Left ventricle myocardium inferior (tissue), 1 donor: ENCODE measurements at regions not wholly inside any gene's neighbourhood (a gene's known extent, or its start where the extent isn't known, plus 50 kb on each side); places are given as distances from the start of the nearest gene placed in this dataset.

Experiments
- DNase-seq: peaks from one replicate; pipeline ENCODE4 v3.0.0-alpha.2; 2020
- H3K27ac ChIP-seq: fragments of 200-600 bp; replicated peaks from 2 replicates; pipeline ENCODE4 v1.8.0; 2021
- H3K27me3 ChIP-seq: fragments of 200-600 bp; 2 replicates; pipeline ENCODE4 v1.8.0; 2021; ENCODE audit warnings: low read depth
- H3K36me3 ChIP-seq: fragments of 200-600 bp; 2 replicates; pipeline ENCODE4 v1.8.0; 2021
- H3K4me1 ChIP-seq: fragments of 200-600 bp; 2 replicates; pipeline ENCODE4 v1.8.0; 2021
- H3K4me3 ChIP-seq: fragments of 200-600 bp; 2 replicates; pipeline ENCODE4 v1.8.0; 2021; ENCODE audit warnings: mild to moderate bottlenecking, moderate library complexity
- H3K9me3 ChIP-seq: fragments of 200-600 bp; replicated peaks from 2 replicates; pipeline ENCODE4 v1.8.0; 2021
- CTCF ChIP-seq: fragments of 200-600 bp; IDR thresholded peaks from 2 replicates; pipeline ENCODE4 v1.8.0; 2021; ENCODE audit warnings: antibody characterized with exemption, mild to moderate bottlenecking, borderline replicate concordance
- intact Hi-C: fragments of 100-400 bp; cut with micrococcal nuclease; formaldehyde crosslinking; loops from one replicate; pipeline ENCODE4 v1.11.0; 2022
- donor health status: DM: no; HTN: yes; CAD: no; lungs with severe emphysema.

DNA sequence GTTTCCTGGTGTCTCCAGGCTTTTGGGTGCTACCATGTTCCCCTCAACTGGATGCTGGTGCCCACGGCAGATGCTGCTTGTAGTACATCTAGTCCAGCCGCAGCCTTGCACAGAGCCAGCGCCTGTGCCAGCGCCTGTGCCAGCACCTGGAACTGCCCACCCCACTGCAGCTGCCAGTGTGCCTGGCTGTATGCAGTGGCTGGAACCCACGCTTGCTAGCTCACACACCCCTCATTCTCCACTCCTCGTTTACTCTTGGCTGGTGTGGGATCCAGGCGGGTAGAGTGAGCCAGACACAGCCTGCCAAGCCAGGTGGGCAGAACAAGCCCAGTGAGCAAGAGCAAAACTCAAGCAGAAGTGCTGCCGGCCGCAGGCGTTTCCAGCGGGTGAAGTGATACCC is 428.6 kb downstream of the SLITRK1 start:
- no peaks in the 10 kb centered on the region for H3K36me3 ChIP-seq
- H3K4me1 ChIP-seq = no peaks in the 10 kb centered on the region
- TF ChIP-seq CTCF = no peak
- no peaks in the 10 kb centered on the region for H3K27me3 ChIP-seq
- no peak overlapping the region for H3K27ac ChIP-seq
- H3K9me3 ChIP-seq = peaks cover 17% of the 10 kb centered on the region
- no peak overlapping the region for H3K4me3 ChIP-seq
- intact Hi-C loops = no loop called here
- DNase-seq = no peak

- intact Hi-C loops = no loop called here
- DNase-seq = no peak
- no peaks in the 10 kb centered on the region for H3K4me1 ChIP-seq
- H3K4me3 ChIP-seq = no peak overlapping the region
- no peak for TF ChIP-seq CTCF
- H3K27ac ChIP-seq = no peak overlapping the region
- peaks cover 12% of the 10 kb centered on the region for H3K9me3 ChIP-seq
- H3K27me3 ChIP-seq = no peaks in the 10 kb centered on the region
- H3K36me3 ChIP-seq = no peaks in the 10 kb centered on the region
Measured at GRCh38 chr13:83453300-83453699, 429.0 kb downstream of the SLITRK1 start.

DNA sequence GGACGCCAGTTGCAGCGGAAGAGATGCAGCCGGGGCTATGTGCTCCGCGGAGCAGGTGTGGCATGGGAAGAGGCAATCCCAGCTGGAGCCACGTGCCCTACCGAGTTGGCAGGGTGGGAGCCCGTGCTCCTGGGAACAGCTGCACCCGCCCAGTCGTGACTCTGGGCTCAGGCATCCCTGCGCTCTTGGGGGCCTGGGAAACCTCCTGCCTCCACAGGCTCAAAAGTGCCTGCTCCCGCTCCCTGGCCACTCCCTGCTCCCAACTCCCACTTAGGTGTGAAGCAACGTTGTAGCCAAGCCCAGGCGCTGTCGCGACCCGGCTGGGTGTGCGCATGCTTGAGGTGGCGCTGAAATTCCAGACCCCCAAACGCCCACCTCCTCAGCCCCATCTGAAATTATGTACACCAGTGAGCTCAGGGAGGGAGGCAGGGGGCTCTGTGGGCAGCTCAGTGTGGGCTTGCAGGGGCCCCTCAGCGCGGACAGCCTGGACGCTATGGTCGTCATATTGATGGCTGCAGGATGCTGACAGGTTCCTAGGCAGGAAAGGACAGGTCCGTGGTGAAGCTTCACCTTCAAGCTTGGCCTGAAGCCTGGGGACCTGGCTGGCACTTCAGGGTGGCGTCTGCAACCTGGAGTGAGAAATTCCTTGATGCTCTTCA is 429.9 kb downstream of the SLITRK1 start:
- Histone ChIP-seq H3K4me3 (no peak overlapping the region), H3K27ac (no peak overlapping the region), H3K4me1 (no peaks in the 10 kb centered on the region), H3K36me3 (no peaks in the 10 kb centered on the region), H3K27me3 (no peaks in the 10 kb centered on the region), H3K9me3 (peaks cover 5% of the 10 kb centered on the region)
- DNase-seq = no peak
- no peak for TF ChIP-seq CTCF
- intact Hi-C loops = no loop called here

DNA sequence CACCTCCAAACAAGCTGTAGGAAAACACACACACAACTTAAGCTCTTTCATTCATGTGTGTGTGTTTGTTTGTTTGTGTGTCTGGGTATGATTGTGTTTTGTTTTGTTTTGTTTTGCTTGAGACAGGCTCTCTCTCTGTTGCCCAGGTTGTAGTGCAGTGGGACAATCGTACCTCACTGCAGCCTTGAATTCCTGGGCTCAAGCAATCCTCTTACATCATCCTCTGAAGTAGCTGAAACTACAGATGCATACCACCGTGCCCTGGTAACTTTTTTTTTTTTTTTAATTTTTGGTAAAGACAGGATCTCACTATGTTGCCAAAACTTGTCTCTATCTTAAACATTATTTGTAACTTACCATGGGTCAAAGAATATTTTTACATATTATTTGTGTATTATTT is 431.7 kb downstream of the SLITRK1 start:
- no peaks in the 10 kb centered on the region for H3K36me3 ChIP-seq
- H3K27me3 ChIP-seq = no peaks in the 10 kb centered on the region
- intact Hi-C loops = no loop called here
- H3K4me1 ChIP-seq = no peaks in the 10 kb centered on the region
- H3K4me3 ChIP-seq = no peak overlapping the region
- no peak for TF ChIP-seq CTCF
- H3K27ac ChIP-seq = no peak overlapping the region
- no peak for DNase-seq
- H3K9me3 ChIP-seq = no peaks in the 10 kb centered on the region

GRCh38 chr13:83449668-83450395 is 432.4 kb downstream of the SLITRK1 start:
- intact Hi-C loops = no loop called here
- no peaks in the 10 kb centered on the region for H3K4me1 ChIP-seq
- no peak for DNase-seq
- no peaks in the 10 kb centered on the region for H3K9me3 ChIP-seq
- H3K27me3 ChIP-seq = no peaks in the 10 kb centered on the region
- no peak overlapping the region for H3K27ac ChIP-seq
- H3K4me3 ChIP-seq = no peak overlapping the region
- H3K36me3 ChIP-seq = no peaks in the 10 kb centered on the region
- TF ChIP-seq CTCF = no peak
